IPS-NIHi7 (cell line): ENCODE measurements at regions not wholly inside any gene's neighbourhood (a gene's known extent, or its start where the extent isn't known, plus 50 kb on each side); places are given as distances from the start of the nearest gene placed in this dataset.
"Not testable (repeated sequence)": the region's sequence is repeated elsewhere in the genome, so short reads cannot be mapped to it uniquely, and the experiment has no call there.

Experiments used
- DNase-seq: peaks from one replicate; pipeline ENCODE4 v3.0.0; 2012; ENCODE audit warnings: mixed read lengths; ENCODE audit errors: extremely low spot score

DNA sequence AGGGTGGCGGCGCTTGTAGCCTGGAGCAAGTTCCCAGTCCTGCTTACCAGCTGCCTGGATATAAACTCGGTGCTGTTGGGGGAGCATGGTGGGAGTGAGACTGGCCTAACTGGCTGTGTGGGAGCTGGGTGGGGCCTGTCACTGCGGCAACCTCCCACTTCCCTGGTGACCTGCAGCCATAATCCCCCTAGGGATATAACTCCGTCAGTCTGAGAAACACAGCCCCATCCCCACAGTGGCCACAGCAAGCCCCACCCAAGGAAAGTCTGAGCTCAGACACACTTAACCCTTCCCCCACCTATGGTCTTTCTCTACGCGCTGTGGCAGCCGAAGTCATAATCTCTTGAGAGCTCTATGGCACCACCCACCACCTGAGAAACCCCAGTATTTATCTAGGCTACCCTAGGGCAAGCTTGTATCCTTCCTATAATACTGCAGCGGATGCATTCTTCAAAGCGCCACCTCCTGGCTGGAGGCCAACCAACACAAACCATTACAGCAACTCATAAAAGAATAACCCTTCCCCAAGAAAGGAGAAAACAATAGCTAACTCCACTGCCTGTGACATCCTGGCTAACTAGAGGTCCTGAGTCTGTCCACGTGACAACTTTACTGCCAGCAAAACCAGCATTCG, 57.4 kb downstream of the ZNF648 start:
- DNase-seq = no peak

DNA sequence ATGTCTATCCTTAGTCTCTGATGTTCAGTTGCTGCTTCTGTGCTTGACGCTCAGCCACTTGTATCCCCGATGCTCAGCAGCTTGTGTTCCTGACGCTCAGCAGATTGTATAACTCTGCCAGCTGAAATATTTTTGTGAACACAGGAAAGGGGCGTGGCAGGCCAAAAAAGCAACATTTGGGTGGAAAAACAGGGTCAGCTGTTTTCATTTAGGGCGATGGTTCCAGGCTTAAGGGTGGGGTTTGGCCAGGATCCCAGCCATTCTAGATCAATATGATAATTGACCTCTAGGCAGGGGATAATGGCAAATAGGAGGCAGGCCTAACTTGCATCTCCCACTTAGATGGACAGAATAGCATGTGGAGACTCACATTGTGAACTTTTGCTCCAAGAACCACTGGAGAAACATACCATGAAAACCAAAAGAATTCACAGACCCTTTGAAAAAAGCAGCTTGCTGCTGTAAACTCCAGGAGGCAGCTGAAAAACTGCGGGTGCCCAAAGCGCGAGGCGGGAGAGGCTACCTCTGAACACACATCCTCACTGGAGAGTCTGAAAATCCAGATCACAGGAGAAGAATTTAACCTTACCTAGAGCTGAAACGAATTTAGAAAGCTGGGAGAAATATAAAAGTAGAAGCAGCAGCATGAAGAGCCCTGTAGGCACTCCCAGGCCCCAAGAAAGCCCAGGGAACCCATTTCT, 58.3 kb downstream of the ZNF648 start:
- DNase-seq = no peak

DNA sequence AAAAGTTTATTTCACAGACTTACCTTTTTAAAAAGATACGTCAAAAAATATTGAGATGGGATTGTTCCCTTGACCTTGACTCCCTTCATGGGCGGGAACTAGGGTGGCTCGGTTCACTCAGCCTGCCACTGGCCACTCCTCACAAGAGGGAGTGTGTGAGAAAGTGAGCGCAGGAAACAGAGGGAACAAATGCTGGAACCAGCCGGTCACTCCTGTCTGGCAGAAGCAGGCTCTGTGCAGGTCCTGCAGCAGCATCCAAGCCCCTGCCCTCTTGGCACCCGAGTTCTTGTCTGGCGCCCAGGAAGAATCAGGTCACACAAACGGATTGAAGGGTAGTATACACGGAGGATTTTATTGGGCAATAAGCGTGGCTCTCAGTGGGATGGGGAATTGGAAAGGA, 58.9 kb downstream of the ZNF648 start:
- no peak for DNase-seq

DNA sequence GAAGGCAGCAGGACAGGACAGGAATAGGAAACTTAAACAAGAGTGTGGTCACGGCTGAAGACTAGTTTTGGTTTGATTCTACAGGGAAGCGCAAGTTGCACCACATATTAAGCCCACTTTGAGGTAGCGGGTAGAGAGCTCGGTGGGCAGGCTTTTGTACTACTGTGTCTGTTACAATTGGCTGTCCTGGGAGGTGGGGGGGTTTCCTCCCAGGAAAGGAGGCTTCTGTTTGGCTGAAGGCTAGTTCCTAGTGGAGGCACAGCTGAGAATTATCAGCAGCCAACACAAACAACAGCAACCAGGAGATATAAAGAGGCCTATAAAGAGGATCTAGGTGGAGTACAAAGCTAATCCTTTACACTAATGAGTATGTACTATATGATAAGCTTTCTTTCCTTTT, 62.7 kb downstream of the ZNF648 start:
- DNase-seq = no peak

DNA sequence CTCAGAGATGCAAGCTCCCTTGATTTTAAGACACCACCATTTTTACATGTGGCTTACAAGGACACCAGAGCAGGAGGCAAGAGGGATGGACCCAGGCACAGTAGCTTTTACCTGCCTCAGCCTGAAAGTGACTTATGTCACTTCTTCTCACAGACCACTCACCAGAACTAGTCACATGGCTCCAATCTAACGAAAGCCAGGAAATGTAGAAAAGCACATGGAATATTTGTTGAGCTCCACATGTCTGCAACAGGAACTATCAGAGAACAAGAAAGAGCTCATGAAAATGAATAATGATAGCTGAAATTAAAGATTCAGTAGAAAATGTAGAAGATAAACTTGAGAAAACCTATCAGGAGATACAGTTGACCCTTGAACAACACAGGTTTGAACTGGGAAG, 69.4 kb downstream of the ZNF648 start:
- DNase-seq = no peak

DNA sequence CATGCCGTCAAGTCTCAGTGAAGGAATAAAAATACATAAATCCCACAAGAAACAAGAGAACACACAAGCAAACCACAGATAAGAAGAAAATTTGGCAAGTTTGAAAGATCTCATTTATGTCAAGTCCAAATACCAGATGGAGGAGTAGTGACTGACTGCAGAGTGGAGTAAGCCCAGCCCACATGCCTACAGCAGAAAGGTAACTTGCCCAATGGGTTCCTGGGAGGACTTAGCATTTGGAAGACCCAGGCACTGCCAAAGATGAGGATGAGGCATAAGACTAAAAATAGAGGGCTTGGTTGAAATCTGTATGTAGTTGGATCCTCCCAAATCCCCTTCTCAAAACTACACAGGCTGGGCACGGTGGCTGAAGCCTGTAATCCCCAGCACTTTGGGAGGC, 70.8 kb downstream of the ZNF648 start:
- DNase-seq = no peak

DNA sequence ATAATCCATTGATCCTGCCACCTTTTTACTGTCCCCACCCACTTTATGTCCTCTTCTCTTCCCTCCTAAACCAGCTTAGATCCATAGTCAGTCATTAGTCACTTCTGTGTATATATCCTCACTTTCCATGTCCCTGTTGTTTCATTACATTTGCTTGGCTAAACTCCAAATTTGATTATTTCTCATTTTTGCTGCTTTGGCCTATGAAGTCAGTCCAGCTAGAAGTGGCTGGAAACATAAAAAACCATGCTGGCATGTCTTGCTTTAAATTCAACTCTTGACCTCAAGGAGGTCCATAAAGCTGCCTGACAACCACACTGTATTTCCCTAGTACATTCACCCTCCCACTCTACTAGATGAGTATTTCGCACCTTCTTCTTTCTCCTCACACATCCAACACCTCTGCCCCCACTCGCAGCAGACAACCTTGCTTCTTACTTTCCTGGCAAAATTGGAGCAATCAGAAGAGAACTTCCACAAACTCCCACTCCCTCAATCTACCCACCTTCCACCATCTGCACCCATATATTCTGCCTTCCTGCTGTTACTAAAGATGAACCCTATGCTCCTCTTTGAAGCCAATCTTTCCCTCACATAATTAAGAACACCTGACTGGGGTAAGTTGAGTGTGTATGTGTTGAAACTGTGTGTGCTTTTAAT, 72.1 kb downstream of the ZNF648 start:
- DNase-seq = no peak

DNA sequence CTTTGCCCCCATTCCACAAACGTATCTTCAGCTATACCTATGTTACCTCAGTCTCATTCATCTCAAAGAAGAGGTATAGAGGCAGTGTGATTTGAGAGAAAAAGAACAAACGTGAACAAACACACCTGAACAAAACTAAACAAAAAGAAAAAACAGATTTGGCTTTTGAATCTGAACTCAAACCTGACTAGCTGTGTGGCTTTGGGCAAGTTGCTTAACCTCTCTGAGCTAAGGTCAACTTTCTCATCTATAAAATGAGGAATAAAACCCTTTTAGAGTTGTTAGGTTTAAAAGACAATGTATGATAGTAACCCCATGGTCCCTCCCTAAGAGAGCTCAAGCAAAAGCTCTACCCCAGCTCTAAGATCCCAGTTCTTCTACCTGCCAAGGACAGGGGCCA, 73.5 kb downstream of the ZNF648 start:
- no peak for DNase-seq

DNA sequence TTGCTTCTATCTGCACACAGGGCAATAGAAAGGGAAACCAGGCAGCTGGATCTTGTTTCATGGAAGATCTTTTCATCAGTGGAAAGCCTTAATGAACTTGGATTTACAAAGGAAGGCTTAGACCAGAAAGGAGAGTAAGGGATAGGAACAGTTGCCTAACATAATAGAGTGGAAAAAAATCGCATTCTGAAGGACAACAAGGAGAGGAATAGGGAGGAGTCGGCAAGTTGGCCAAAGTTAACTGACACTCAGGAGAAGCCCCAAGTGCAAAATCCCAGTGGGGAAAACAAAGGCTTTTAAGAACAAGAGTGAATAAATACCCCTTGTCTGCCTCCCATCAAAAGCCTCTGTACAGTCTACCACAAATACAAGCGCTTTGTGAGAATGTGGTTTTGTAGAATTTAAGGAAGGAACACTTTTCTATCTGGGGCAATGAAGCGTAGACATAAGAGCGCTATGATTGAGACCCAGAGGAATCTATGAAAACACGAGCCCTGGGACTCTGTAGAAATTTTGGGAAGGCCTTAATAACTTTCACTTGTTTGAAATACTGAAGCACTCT, 74.1 kb downstream of the ZNF648 start:
- DNase-seq = no peak

DNA sequence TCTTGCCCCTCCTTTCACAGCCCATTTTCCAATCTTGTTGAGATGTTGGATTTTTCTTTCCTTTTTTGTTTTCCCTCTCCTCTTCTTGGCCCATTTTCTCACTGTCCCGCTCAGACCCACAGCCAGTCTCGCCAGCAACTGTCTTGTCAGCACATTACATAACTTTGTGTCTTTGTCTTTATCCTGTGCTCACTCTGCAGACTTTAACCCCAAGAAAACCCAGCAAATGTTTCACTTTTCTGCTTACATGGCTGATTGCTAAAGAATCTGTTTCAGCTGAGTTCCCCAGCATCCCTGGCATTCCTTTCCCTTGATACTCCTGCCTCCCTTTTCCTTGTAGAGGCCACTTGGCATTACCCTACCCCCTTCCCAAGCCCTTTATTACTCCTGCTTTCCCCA, 74.6 kb downstream of the ZNF648 start:
- DNase-seq = no peak

DNA sequence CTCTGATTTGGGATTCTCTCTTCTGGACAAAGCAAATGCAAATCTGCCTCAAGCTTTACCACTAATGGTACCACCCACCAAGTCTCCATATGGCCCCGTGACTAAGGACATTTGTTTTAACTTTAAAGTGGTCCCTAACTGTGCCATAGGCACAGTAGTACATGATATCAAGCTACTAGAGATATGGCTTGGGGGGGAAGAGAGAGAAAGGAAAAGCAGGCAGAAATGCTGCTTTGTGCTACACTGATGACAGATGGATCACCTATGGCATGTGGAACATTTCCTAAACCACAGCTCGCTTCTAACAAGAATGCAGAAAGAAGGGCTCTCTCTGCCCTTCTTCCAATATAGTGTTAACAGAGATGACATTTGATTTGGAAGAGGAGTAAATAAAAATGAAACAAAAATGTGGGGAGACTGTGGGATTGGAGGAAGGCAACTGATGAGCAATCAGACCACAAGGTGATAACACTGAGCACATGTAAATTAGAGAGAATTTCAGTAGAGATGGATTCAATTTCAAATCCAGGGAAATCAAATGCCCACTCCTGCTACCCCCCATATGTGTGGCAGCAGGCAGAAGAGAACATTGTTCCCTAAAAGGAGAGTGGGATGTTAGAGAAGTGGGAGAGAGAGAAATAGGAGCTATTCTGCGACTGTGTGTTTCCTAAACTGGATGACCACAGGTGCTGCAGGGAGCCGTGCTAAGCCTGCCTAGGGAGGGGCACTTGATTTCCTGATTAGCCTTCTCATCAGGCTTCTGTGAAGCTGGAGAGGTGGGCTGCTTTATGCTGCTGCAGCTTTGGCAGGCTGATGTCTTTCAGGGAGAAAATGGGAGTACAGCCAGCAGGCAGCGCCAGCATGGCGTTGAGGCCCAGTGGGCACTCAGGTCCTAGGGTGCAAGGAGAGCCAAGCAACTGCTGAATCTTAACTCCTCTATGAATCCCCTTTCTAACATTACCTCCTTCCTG, 75.3 kb downstream of the ZNF648 start:
- no peak for DNase-seq

DNA sequence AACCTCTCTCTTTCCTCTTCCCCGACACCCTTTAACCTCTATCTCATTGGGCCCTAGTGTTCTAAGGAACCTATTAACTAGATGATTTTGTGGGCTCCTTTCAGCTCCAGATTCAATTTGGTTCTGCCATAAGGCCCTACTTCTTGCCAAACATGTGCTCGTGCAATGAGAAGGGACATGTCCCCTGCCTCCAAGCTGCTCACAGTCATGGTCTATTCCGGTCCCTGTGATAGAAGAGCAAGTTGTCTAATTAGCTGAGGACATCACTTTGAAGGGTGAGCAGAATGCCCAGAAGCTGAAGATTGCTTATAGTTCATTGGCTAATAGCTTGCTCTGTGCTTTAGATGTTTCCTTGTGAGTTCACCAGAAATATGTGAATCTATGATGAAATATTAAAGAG, 76.2 kb downstream of the ZNF648 start:
- no peak for DNase-seq

DNA sequence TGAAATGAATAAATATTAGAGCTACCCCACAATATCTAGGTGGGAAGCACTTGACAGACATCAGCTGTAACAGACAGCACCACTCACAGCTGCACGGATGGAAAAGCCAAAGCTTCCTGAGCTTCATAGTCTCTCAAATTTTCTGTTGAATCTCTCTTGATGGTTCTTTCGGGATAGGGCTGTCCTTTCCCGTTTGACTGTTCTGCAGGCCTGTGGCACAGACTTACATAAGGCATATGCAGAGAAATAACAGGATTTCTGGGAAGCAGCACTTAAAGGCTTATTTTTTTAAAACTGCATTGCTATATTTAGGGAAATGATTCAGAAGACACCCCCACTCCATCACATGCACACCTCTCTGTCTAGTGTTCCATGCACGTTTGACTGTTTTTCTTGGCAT, 77.5 kb downstream of the ZNF648 start:
- no peak for DNase-seq

DNA sequence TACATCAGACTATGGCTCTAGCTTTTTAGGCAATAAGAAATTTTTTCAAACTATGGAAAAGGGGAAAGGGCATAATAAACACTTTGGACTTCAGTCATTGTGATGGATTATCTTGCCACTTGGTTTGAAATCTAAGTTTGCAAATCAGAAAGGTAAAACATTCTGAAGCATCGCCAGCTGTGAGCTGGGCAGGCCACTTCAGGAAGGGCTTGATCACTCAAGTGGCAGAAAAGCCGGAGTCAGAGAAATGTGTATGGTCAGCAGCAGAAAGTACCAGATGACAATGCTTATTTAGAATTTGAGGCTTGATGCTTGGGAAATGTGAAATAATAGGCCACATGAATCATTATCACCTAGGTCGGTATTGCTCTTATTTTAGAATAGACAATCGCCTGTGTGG, 79.7 kb downstream of the ZNF648 start:
- no peak for DNase-seq

DNA sequence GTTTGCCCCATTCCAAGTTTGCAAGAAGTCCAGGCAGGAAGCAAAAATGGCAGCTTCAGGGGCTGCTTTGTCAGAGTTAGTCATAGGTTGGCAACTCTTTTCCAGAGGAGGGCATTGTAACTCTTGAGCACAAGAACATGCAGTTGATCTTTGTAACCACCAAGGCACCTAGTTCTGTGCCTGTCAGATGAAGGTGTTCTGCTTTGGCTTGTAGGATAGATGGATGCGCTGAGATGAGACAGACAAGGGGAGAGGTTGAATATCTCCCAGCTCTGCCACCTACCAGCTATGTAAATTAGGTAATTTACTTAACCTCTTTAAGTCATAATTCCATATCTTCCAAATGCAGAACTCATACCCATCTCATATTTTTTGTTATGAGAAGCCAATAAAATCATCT, 89.3 kb downstream of the ZNF648 start:
- no peak for DNase-seq

DNA sequence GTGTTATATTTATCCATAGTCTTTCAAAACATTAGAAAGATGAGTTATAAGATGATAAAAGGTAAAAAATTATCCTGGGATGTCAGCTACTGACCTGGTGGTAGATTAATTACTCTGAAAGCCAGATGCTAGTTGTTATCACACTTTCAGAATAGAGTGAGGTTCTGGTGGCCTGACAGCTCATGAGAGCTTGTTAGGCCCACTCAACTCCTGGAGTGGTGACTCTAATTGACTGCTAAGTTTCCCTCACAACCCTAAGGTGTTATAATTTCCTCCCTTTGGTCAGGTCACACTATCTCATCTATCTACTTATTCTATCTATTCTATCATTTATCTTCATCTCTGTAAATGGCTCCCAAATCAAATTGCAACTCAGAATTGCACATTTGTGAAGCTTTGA, 90.1 kb downstream of the ZNF648 start:
- no peak for DNase-seq

DNA sequence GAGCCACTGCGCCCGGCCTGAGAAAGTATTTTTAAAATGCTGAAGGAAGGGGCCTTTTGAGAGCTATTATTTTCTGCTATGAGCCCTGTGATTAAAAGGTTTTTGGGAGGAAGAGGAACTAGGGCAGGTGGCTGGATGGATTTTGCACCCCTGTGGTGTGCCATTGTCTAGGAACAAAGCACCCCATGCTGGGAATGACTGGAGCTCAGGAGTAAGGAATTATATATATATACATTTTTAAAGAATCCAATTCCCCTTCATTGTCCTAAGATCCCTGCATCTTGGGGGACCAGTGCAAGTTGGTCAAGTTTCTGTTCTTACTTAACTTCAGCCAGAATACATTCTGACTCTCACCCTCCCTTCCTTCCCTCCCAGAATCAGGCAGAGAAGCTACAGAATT, 91.6 kb downstream of the ZNF648 start:
- DNase-seq = peak; percentile 43

DNA sequence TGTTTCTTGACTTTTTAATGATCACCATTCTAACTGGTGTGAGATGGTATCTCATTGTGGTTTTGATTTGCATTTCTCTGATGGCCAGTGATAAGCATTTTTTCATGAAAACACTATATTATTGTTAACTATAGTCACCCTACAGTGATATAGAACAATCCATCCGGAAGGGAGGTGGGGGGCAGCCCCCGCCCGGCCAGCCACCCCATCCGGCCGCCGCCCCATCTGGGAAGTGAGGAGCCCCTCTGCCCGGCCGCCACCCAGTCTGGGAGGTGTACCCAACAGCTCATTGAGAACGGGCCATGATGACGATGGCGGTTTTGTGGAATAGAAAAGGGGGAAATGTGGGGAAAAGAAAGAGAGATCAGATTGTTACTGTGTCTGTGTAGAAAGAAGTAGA, 106.8 kb downstream of the ZNF648 start:
- not testable (repeated sequence) for DNase-seq

DNA sequence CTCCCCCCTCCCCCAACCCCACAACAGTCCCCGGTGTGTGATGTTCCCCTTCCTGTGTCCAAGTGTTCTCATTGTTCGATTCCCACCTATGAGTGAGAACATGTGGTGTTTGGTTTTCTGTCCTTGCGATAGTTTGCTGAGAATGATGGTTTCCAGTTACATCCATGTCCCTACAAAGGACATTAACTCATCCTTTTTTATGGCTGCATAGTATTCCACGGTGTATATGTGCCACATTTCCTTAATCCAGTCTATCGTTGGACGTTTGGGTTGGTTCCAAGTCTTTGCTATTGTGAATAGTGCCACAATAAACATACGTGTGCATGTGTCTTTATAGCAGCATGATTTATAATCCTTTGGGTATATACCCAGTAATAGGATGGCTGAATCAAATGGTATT, 107.3 kb downstream of the ZNF648 start:
- not testable (repeated sequence) for DNase-seq

DNA sequence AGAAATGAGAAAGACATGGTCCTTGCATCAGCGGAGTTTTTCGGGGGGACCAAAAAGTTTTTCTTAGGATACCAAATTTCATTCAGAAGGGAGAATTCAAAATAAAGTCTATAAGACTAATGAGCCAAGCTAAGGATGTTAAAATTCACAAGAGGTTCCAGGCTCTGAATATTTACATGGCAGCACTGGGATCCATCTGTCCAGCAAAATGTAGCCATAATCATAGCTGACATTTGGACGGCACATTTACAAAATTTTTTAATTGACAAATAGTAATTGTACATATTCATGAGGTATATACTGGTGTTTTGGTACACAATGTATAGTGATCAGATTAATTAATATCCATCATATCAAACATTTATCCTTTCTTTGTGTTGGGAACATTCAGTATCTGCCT, 107.9 kb downstream of the ZNF648 start:
- no peak for DNase-seq

DNA sequence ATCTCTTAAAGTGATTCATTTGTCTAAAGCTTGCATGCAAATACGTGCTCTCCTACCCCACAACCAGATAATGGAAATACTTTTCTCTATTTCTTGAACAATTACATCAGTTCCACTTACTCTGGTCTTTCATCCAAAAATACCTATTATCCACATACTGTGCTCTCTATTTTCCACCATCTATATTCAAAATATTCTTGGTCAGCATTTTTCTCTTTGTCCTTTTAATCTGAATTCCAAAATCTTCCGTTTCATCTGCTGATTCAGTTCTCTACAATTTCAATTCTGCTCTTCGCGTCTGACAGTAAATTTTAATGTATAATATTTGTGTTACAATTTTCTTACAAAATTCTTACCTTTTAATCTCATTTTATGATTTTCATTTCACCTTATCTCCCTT, 110.3 kb downstream of the ZNF648 start:
- DNase-seq = no peak

DNA sequence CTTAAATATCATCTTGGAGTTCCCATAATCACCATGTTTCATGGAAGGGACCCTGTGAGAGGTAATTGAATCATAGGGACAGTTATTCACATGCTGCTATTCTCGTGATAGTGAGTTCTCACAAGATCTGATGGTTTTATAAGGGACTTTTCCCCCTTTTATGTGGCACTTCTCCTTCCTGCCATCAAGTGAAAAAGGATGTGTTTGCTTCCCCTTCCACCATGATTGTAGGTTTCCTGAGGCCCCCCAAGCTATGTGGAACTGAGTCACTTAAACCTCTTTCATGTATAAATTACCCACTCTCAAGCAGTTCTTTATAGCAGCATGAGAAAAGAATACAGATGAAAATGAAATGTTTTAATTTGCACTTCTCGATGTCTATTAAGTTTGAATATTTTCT, 112.0 kb downstream of the ZNF648 start:
- no peak for DNase-seq
